ENCODE measurements at regions not wholly inside any gene's neighbourhood (a gene's known extent, or its start where the extent isn't known, plus 50 kb on each side); places are given as distances from the start of the nearest gene placed in this dataset.

GRCh38 chr3:106229495-106230278 lies 360.9 kb upstream of the CBLB start:
- intact Hi-C loops (cut with DNase I): no loop called here

DNA sequence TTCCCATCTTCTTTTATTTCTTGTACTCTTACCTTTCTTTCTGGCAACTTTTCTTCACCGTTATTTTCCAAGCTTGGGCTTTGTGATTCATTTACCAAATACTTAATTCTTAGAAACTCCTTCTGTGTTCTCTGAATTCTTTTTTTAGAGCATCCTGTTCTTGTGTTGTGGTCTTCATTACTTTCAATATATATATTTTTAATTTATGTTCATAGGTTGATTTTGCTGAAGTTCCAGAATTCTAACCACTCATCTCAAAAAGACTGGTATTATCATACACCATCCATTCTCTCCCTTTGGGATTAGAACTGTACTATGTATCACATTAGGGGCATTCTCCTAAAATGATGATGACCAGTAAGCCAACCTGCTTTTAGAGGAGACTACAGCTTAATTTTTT lies 362.3 kb upstream of the CBLB start:
- Histone ChIP-seq H3K9me3 (no peaks in the 10 kb centered on the region), H3K4me3 (no peak overlapping the region), H3K27me3 (no peaks in the 10 kb centered on the region), H3K27ac (no peak overlapping the region), H3K4me1 (no peaks in the 10 kb centered on the region), H3K36me3 (replicated peaks in 1 of 2; ENCODE audit: insufficient read depth in 1 of 2, low read depth in 2 of 2) (no peaks in the 10 kb centered on the region)
- TF ChIP-seq, protein P1, sequence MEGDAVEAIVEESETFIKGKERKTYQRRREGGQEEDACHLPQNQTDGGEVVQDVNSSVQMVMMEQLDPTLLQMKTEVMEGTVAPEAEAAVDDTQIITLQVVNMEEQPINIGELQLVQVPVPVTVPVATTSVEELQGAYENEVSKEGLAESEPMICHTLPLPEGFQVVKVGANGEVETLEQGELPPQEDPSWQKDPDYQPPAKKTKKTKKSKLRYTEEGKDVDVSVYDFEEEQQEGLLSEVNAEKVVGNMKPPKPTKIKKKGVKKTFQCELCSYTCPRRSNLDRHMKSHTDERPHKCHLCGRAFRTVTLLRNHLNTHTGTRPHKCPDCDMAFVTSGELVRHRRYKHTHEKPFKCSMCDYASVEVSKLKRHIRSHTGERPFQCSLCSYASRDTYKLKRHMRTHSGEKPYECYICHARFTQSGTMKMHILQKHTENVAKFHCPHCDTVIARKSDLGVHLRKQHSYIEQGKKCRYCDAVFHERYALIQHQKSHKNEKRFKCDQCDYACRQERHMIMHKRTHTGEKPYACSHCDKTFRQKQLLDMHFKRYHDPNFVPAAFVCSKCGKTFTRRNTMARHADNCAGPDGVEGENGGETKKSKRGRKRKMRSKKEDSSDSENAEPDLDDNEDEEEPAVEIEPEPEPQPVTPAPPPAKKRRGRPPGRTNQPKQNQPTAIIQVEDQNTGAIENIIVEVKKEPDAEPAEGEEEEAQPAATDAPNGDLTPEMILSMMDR (IDR thresholded peaks at IDR 0.05): no peak
- no peak for TF ChIP-seq POLR2A (IDR thresholded peaks at IDR 0.05)
- intact Hi-C loops (cut with DNase I): no loop called here
- ATAC-seq (no peak), DNase-seq (no peak)
- WGBS, 2 donors: 73 to 89% methylated on average over 1 of the region's 1 CpG

More at GRCh38 chr3:106229495-106230278, 360.9 kb upstream of the CBLB start:
- TF ChIP-seq, protein P1 (IDR thresholded peaks at IDR 0.05): no peak
- TF ChIP-seq POLR2A (IDR thresholded peaks at IDR 0.05): no peak
- no peak for ATAC-seq
- DNase-seq: no peak
- WGBS, 2 donors: 63 to 69% methylated on average over 4 of the region's 4 CpGs
- no peaks in the 10 kb centered on the region for H3K27me3 ChIP-seq
- no peaks in the 10 kb centered on the region for H3K4me1 ChIP-seq
- no peak overlapping the region for H3K27ac ChIP-seq
- H3K36me3 ChIP-seq (replicated peaks in 1 of 2; ENCODE audit: insufficient read depth in 1 of 2, low read depth in 2 of 2): no peaks in the 10 kb centered on the region
- no peak overlapping the region for H3K4me3 ChIP-seq
- no peaks in the 10 kb centered on the region for H3K9me3 ChIP-seq

GRCh38 chr3:106232956-106233355 lies 364.1 kb upstream of the CBLB start:
- no peak for DNase-seq

DNA sequence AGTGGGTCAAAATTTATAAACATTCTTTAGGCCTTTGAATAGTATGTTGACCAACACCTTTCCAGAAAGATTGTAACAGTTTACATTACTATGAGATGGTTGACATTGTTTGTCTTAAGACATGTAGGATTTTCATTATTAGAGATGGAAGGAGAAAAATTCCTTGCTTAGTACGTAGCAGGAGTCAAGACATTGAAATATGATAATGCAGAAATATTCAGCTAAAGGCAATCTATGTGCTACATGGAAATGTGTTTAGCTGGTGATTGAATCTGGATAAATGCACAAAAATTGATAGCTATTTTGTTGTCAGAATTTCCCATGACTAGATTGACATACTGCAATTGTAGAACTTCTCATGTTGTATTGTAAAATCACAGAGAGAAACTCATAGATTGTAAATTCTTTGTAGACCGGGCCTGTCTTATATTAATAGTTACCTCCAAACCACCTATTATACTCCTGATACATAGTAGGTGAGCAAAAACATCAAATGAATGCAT lies 370.4 kb upstream of the CBLB start:
- no peak for ATAC-seq

More at GRCh38 chr3:106232956-106233355, 364.1 kb upstream of the CBLB start:
- no peak overlapping the region for H3K27ac ChIP-seq
- H3K36me3 ChIP-seq (replicated peaks in 1 of 2; ENCODE audit: insufficient read depth in 1 of 2, low read depth in 2 of 2): no peaks in the 10 kb centered on the region
- ATAC-seq: no peak
- intact Hi-C loops (cut with DNase I): no loop called here
- H3K4me3 ChIP-seq: no peak overlapping the region
- no peaks in the 10 kb centered on the region for H3K9me3 ChIP-seq
- TF ChIP-seq, protein P1 (IDR thresholded peaks at IDR 0.05): no peak
- TF ChIP-seq POLR2A (IDR thresholded peaks at IDR 0.05): no peak
- H3K4me1 ChIP-seq: no peaks in the 10 kb centered on the region
- no peaks in the 10 kb centered on the region for H3K27me3 ChIP-seq

More for the DNA sequence above, 370.4 kb upstream of the CBLB start:
- 84 to 88% methylated on average over 2 of the region's 2 CpGs for WGBS, 2 donors
- no peak for TF ChIP-seq POLR2A (IDR thresholded peaks at IDR 0.05)
- TF ChIP-seq, protein P1 (IDR thresholded peaks at IDR 0.05): no peak
- Histone ChIP-seq H3K4me3 (no peak overlapping the region), H3K36me3 (replicated peaks in 1 of 2; ENCODE audit: insufficient read depth in 1 of 2, low read depth in 2 of 2) (no peaks in the 10 kb centered on the region), H3K27ac (no peak overlapping the region), H3K9me3 (no peaks in the 10 kb centered on the region), H3K27me3 (no peaks in the 10 kb centered on the region), H3K4me1 (no peaks in the 10 kb centered on the region)
- intact Hi-C loops (cut with DNase I): no loop called here
- no peak for DNase-seq

All from body of pancreas (tissue), 4 donors.